ENCODE measurements at regions not wholly inside any gene's neighbourhood (a gene's known extent, or its start where the extent isn't known, plus 50 kb on each side); places are given as distances from the start of the nearest gene placed in this dataset.

GRCh38 chr13:84130495-84131114 lies 248.3 kb upstream of the SLITRK1 start:
- H3K4me3 ChIP-seq, result no peak overlapping the region
- no peaks in the 10 kb centered on the region for H3K9me3 ChIP-seq
- H3K4me1 ChIP-seq, result no peaks in the 10 kb centered on the region
- H3K27me3 ChIP-seq, result no peaks in the 10 kb centered on the region
- H3K36me3 ChIP-seq, result no peaks in the 10 kb centered on the region
- H3K27ac ChIP-seq, result no peak overlapping the region
- TF ChIP-seq POLR2A (IDR thresholded peaks at IDR 0.05), result no peak
- no peak for TF ChIP-seq POLR2AphosphoS5 (IDR thresholded peaks at IDR 0.05)
- no peak for TF ChIP-seq EP300 (IDR thresholded peaks at IDR 0.05)
- TF ChIP-seq, protein P1, sequence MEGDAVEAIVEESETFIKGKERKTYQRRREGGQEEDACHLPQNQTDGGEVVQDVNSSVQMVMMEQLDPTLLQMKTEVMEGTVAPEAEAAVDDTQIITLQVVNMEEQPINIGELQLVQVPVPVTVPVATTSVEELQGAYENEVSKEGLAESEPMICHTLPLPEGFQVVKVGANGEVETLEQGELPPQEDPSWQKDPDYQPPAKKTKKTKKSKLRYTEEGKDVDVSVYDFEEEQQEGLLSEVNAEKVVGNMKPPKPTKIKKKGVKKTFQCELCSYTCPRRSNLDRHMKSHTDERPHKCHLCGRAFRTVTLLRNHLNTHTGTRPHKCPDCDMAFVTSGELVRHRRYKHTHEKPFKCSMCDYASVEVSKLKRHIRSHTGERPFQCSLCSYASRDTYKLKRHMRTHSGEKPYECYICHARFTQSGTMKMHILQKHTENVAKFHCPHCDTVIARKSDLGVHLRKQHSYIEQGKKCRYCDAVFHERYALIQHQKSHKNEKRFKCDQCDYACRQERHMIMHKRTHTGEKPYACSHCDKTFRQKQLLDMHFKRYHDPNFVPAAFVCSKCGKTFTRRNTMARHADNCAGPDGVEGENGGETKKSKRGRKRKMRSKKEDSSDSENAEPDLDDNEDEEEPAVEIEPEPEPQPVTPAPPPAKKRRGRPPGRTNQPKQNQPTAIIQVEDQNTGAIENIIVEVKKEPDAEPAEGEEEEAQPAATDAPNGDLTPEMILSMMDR (IDR thresholded peaks at IDR 0.05), result no peak
- WGBS, 2 donors (ENCODE audit: low coverage in 1 of 2), result 50 to 60% methylated on average over 1 of the region's 1 CpG
- ATAC-seq, result no peak

DNA sequence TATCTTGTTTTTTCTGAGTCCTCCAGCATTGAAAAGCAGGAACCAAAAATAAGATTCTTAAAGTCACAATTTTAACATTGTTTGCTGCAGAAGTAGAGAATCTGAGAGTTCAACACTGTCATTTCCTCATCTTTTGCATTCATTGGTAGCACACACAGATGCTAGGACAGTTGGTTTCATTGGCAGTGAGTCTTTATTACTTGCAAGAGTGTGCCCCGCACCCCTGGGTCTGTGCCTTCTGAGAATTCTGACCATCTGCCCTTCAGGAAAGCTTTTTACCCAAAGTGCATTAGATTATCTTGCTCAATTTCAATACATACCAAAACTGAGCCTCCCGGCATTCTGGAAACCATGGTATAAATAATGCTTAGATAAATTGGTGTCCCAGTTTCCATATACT lies 247.7 kb upstream of the SLITRK1 start:
- TF ChIP-seq, protein P1 (IDR thresholded peaks at IDR 0.05), result no peak
- TF ChIP-seq EP300 (IDR thresholded peaks at IDR 0.05) (no peak), POLR2A (IDR thresholded peaks at IDR 0.05) (no peak), POLR2AphosphoS5 (IDR thresholded peaks at IDR 0.05) (no peak)
- WGBS, 2 donors (ENCODE audit: low coverage in 1 of 2), result 85 to 90% methylated on average over 2 of the region's 2 CpGs
- no peak overlapping the region for H3K4me3 ChIP-seq
- no peak for ATAC-seq
- H3K27me3 ChIP-seq, result no peaks in the 10 kb centered on the region
- no peak overlapping the region for H3K27ac ChIP-seq
- H3K9me3 ChIP-seq, result no peaks in the 10 kb centered on the region
- peaks cover 0 to 4% (median 0%) of the 10 kb centered on the region in 3 donors for H3K4me1 ChIP-seq
- no peaks in the 10 kb centered on the region for H3K36me3 ChIP-seq

GRCh38 chr13:84127597-84128128 lies 245.4 kb upstream of the SLITRK1 start:
- Histone ChIP-seq H3K9me3 (no peaks in the 10 kb centered on the region), H3K27ac (no peak overlapping the region), H3K36me3 (no peaks in the 10 kb centered on the region), H3K27me3 (no peaks in the 10 kb centered on the region), H3K4me3 (no peak overlapping the region), H3K4me1 (peaks cover 0 to 10% (median 0%) of the 10 kb centered on the region in 3 donors)
- no peak for ATAC-seq
- no peak for TF ChIP-seq EP300 (IDR thresholded peaks at IDR 0.05)
- TF ChIP-seq, protein P1 (IDR thresholded peaks at IDR 0.05), result no peak
- TF ChIP-seq POLR2A (IDR thresholded peaks at IDR 0.05), result no peak
- TF ChIP-seq POLR2AphosphoS5 (IDR thresholded peaks at IDR 0.05), result no peak
- 95% methylated on average over 4 of the region's 8 CpGs for WGBS, 2 donors (ENCODE audit: low coverage in 1 of 2)

DNA sequence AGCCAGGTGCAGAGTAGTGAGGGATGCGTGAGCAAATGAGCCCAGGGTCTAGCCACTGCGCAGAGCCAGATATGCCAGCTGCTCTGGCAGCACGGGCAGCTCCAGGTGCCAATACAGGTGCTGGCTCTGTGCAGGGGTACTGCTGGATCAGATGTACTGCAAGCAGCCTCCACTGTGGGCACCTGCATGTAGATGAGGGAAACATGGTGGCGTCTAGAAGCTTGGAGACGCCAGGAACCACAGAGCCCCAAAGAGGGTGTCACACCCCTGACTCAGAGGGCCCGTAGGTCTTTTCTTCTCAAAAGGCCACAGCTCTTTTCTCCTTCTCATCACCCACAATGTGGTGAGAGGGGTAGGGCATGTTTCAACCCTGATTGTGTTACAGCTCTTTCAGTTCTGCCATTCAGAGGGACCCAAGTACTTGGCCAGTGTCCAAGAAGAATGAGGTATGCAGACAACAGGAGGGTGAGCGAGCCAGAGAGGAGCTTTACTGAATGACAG lies 244.4 kb upstream of the SLITRK1 start:
- WGBS, 2 donors (ENCODE audit: low coverage in 1 of 2), result 50% methylated on average over 2 of the region's 7 CpGs; no CpG with 5 or more reads in 1 of the 2 donors

More for the DNA sequence above, 244.4 kb upstream of the SLITRK1 start:
- Histone ChIP-seq H3K27me3 (no peaks in the 10 kb centered on the region), H3K36me3 (no peaks in the 10 kb centered on the region), H3K4me3 (no peak overlapping the region), H3K4me1 (peaks cover 0 to 10% (median 0%) of the 10 kb centered on the region in 3 donors), H3K9me3 (no peaks in the 10 kb centered on the region), H3K27ac (no peak overlapping the region)
- no peak for ATAC-seq
- TF ChIP-seq, protein P1 (IDR thresholded peaks at IDR 0.05), result no peak
- TF ChIP-seq EP300 (IDR thresholded peaks at IDR 0.05) (no peak), POLR2A (IDR thresholded peaks at IDR 0.05) (no peak), POLR2AphosphoS5 (IDR thresholded peaks at IDR 0.05) (no peak)
